GM18520 (cell line): ENCODE measurements at regions not wholly inside any gene's neighbourhood (a gene's known extent, or its start where the extent isn't known, plus 50 kb on each side); places are given as distances from the start of the nearest gene placed in this dataset.
"Not testable (repeated sequence)": the region's sequence is repeated elsewhere in the genome, so short reads cannot be mapped to it uniquely, and the experiment has no call there.

Experiments
- ATAC-seq: cut with Tn5 transposase; IDR thresholded peaks from one replicate; pipeline ENCODE4 v1.9.1; 2021; ENCODE audit not compliant: unreplicated experiment

DNA sequence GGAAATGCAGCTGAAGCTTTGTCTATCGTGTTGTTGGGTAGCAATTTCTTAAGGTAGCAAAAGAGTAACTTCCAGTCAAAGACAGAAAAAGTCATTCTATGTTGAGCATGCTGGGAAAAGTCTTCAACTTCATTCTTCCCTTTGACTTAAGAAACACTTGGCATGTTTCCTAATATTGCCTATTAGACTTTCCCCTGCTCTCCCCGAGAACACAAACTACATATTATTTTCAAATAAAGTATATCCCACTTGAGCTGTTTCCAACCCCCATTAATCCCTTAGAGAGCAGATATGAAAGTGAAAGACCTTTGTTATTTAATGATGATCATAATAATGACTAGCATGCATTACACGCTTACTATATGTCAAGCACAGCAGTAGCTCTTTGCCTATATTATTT is 136.0 kb upstream of the SPOPL start:
- ATAC-seq = no peak

DNA sequence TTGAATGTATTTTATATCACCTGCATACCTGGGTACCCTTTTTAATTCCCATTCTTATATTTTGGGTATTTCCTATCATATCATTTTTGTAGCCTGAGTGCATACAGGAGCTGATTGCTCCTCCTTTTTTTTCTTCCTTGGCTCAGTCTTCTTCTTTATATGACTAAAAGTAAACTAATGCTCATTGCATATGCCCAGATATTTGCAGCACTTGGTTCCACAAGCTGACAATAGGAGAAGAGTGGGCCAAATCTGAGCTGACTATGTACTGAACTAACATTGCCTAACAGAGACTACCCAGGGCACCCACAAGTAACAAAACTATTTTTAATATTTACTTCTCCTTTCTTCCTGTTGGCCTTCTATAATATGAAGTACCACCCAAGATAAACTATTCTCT is 131.7 kb upstream of the SPOPL start:
- no peak for ATAC-seq

DNA sequence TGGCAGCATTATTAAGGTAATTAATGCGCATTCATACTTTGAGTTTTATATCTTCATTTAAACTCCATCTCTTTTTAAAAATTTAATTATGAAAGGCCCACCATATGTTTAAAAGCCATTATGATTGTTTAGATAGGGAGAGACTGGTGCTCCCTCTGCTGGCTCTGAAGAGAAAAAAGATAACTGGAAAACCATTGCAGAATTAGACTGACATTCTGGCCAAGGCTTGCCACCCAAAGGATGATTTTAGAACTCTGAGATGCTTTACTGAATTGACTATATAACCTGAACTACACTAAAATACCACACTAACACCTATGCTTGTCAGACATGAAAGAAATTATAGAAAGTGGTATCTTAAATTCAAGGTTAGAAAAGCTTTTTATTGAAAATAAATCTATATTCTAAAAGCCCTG is 127.6 kb upstream of the SPOPL start:
- no peak for ATAC-seq

DNA sequence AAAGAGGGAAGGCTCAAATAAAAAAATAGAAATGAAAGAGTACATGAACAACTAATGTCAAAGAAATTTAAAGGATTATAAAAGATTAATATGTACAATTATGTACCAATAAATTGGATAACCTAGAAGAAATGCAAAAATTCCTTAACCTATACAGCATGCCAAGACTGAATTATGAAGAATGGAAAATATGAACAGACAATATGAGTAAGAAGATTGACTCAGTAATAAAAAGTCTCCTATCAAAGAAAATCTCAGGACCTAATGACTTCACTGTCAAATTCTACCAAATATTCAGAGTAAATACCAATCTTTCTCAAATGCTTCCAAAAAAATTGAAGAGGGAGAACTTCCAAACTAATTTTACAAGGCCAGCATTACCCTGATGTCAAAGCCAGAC is 120.2 kb upstream of the SPOPL start:
- no peak for ATAC-seq

DNA sequence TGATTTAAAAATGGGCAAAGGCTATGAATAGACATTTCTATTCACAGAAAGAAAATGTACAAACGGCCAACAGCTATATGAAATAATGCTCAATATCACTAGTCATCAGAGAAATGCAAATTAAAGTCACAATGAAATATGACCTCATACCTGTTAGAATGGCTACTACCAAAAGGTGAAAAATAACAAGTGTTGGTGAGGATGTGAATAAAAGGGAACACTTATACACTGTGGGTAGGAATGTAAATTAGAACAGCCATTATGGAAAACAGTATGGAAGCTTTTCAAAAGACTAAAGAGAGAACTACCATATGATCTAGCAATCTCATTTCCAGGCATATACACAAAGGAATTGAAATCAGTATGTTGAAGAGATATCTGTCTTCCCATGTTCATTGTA is 118.9 kb upstream of the SPOPL start:
- no peak for ATAC-seq

DNA sequence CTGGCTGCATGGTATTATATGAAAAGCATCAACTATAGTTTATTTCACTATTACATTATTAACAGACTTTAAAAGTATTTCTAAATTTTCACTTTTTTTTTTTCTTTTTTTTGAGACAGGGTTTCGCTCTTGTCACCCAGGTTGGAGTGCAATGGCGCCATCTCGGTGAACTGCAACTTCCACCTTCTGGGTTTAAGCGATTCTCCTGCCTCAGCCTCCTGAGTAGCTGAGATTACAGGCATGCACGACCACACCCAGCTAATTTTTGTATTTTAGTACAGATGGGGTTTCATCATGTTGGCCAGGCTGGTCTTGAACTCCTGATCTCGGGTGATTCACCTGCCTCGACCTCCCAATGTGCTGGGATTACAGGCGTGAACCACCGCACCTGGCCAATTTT is 115.4 kb upstream of the SPOPL start:
- ATAC-seq = not testable (repeated sequence)

DNA sequence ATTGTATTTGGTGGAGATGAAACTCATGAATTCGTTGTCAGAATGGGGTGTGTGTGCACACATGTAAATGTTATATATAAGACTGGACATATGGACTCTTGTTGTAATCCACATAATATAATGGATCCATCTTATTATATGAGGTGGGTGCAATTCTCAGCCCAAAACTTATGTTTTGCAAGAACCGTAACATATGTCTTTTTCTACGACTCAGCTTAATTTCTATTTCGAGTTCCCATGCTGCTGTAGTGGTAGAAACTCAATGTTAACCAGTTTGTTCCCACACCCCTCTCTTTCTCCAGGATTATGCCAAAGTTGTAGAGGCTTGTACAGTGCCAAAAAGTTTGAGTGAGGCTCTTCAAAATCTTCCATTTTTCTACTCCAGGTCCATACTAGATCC is 112.5 kb upstream of the SPOPL start:
- no peak for ATAC-seq

DNA sequence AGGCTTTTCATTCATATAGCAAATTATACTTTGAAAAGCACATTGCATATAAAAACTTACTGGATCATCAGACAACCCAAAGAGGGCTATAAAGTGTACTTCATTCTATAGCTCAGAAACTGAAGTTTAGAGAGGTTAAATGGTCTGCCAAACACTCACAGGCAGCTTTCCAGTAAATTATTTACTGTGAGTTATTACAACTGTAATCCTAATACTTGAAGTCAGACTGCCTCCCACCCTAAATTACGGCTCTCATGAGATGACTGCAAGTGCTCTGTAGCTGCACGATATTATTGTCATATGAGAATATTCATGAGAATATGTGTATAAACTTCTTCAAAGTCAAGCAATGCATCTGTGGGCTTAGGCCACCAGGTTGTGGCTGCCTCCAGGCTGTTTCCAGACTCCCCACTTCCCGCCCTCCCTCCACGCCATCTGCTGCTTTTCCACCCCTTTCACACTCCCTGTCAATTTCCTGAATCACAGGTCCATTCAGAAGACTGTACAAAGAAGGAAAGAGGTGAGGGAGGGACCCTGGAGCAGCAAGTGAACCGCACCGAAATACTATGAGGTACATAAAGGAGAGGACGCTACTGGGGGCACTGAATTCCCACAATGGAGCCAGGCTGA is 111.1 kb upstream of the SPOPL start:
- no peak for ATAC-seq

DNA sequence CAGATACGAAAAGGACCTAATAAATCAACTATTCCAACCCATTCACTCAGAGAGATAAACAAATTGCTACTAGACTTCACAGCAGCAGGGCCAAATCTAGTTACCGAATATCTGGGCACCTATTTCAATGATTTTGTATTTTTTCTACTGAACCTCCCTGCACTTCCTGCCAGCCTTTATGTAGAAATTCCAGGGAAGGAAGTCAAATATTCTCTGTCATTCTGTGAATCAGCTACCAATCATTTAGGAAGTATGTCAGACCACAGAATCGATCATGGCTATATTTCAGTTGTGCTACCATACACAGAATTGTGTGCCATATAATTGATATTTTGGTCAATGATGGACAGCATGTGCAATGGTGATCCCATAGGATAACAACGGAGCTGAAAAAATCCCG is 109.6 kb upstream of the SPOPL start:
- no peak for ATAC-seq

DNA sequence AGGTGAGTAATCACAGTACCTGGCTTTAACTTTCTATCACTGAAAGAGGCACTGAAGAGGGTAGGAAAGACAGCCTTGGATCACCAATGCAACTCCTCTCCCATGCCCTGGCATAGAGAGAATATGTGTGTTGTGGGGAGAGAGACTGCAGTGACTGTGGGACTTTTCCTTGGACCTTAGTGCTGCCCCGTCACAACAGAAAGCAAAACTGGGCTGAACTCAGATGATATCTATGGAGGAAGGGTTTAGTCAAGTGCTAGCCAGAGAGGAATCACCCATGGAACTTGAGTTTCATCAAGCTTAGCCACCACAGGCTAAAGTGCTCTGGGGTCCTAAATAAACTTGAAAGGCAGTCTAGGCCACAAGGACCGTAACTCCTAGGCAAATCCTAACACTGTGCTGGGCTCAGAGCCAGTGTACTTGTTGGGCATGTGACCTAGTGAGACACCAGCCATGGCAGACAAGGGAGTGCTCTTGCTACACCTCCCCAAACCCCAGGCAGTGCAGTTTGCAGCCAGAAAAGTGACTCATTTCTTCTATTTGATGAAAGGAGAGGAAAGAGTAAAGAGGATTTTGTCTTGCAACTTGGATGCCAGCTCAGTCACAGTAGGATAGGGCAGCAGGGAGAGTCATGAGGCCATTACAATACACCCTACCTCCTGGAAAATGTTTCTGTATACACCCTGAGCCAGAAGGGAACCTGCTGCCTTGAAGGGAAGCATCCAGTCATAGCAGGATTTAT is 105.8 kb upstream of the SPOPL start:
- no peak for ATAC-seq

DNA sequence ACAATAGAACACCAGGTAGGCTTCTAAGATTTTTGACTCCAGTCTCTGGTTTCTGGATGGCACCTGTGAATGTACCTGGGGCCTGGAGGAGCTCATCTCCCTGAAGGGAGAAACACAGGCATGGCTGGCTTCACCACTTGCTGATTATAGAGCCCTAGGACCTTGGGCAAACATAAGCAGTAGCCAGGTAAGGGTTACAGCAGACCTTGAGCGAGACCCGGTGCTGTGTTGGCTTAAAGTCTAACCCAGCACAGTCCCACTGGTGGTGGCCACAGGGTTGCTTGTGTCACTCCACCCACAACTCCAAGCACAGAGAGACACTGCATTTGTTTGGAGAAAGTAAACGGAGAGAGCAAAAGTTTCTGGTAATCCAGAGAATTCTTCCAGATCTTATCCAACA is 104.7 kb upstream of the SPOPL start:
- ATAC-seq = no peak

DNA sequence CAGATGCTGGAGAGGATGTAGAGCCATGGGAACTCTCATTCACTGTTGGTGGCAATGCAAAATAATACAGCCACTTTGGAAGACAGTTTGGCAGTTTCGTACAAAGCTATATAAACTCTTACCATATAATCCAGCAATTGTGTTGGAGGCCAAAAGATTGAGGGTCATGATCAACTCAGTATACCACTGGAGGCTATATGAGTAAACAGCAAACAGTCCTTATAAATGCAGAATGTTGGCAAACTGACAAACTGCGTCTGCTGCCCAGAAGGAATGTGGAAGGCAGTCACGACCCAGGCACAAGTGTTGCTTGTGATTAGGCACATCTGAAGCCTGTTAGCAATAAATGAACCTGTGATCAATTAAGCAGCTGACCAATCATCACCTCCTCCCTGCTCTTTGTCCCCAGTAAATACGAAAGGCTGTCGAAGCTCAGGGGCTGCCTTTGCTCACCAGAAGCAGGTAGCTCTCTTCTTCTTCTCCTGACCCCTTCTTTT is 98.1 kb upstream of the SPOPL start:
- no peak for ATAC-seq

DNA sequence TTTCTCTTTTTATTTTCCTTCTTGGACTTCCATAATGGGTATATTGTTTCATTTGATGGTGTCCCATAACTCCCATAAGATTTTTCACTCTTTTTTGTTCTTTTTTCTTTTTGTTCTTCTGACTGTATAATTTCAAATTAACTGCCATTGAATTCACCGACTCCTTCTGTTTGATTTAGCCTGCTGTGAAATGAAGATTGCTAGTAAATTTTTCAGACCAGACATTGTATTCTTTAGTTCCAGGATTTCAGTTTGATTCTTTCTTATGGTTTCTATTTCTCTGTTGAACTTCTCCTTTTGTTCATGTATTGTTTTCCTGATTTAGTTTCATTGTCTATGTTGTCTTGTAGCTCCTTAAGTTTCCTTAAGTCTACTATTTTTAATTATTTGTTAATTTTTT is 87.6 kb upstream of the SPOPL start:
- ATAC-seq = no peak

DNA sequence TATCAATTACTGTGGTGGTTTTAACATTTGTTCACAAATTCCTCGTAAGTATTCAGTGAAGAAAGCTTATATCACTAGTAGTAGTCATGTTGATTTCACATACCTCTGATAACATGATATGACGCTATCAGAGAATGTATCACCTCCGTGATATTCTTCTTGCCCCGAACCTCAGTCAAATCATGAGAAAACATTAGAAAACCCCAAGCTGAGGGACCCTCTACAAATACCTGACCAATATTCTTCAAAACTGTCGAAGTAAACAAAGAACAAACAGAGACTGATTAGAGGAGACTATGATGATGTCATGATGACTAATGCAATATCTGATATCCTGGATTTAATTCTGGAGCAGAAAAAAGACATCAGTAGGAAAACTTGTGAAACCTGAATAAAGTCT is 85.6 kb upstream of the SPOPL start:
- no peak for ATAC-seq

DNA sequence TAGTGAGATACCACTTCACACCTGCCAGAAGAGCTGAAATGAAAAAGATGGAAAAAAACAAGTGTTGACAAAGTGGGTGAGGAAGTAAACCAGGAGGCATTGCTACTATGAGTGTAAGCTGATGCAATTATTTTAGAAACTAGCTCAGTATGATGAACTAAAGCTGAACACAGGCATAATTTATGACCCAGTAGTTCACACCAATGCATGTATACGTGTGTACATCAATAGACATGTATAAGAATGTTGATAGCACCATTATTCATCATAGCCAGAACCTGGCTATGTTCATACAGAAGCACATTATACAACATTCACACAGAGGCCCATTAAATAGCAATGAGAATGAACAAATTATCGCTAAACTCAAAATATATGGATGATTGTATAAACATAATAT is 83.1 kb upstream of the SPOPL start:
- ATAC-seq = no peak

DNA sequence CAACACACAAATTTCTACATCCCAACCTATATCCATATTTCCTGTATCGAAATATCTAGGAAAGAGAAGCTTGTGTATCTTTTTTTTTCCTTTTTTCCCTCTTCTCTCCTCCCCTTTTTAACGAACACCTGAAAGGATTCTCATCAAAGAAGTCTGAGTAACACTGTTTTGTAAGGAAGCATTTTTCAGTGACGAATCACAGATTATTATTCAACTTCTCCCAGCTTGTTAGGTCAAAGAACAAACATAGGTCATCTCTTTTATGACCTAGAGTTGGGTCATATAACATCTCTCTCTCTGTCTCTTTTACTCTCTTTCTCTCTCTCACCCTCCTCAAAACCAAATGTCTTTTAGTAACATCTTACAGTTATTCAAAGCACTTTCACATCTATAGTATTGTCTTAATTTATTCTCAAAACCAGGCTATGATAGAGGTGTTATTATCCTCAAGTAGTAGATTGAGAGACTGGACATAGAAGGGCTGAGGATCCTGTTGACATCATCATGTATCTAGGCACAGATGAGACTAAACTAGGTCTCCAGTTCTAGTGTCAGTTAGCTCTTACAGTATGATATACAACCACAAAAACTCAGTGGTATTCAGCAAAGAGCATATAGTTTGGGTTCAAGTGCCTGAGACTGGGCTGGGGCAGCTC is 80.1 kb upstream of the SPOPL start:
- no peak for ATAC-seq

DNA sequence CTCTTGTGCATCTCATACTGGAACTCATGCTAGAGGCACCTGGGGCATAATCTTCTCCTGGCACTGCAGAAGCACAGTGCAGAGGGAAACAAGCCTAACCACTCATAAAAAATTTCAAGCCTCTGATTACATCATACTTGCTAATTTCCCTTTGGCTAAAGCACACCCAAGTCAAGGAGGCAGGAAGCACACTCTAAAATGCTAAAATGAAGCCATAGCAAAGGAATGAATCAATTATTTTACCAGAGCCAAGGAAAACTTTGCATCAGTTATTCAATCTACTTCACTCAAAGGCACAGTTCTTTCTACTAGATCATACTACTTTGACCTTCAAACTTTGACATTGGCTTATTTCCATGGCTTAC is 79.6 kb upstream of the SPOPL start:
- no peak for ATAC-seq

DNA sequence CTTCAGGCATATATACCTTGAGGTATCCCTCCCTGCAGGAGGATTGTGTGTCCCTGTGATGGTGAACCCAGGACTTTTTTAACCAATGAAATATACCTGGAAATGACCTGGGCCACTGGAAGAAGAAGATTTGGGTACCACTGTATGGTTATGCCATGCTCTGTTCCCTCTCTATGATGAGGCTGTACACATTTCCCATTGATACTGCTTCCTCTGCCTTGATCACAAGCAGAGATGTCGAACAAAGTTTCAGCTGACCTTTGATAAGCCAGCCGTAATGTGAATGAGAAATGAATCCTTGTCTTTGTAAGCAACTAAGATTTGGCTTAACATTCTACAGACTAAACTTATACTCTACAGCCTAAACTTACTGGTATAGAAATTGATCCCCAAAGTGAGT is 78.4 kb upstream of the SPOPL start:
- ATAC-seq = no peak

DNA sequence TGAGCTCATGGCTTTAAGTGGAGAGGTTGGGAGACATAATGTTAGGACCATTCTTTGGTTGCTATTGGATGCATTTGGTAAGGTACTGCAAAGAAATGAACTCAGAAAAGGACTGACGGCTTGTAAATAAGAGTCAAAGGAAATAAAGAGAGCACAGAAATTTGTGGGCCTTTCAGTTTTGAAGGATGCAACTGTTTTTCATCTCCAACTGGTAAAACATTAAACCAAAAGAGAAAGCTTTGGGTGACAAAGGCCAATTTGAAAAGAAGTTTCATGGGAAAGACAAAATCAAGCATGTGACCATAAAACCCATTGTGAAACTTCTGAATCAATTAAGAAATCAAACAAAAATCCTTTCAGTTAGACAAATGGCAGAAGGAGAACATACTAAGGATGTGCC is 77.8 kb upstream of the SPOPL start:
- no peak for ATAC-seq

DNA sequence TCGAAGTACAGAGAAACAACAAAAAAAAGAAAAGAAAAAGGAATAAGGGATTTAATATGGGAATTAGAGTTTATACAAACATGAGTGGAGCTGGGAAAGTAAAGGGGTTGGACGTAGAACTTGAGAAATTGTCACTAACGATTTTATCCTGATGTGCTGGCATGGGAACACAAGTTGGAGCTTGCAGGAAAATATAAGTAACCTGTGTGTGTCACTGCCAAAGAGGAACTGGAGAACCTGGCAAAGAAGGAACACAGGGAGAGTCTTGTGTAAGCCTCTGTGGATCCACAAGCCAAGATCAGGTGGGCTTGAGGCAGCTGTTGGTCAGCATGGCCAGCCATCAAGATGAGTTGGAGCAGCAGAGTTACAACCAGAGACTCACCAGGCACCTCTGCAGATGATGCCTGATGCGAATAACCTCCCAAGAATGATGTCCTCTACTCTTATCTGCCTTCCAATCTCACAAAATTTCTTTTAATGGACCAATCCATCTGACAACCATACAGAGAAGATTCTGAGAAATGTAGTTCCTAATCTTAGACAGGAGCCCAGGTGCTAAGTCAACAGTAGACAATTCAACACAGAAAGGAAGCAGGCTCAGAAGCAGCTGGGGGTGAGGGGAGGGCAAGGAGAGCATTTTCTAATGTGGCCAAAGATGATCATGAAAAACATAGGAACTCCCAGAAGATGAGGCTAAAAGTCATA is 77.0 kb upstream of the SPOPL start:
- no peak for ATAC-seq

DNA sequence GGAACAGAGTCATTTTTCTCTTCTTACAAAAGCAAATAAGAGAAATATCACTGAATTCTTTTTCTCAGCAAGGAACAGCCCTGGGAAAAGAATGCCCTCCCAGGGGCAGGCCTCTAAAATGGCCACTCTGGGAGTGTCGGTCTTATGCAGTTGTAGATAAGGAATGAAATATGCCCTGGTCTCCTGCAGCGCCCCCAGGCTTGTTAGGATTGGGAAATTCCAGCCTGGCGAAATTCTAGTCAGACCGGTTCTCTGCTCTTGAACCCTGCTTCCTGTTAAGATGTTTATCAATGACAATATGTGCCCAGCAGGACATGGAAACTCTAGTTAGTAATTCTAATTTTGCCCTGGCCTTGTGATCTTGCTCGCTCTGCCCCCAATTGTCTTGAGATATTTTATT is 75.5 kb upstream of the SPOPL start:
- not testable (repeated sequence) for ATAC-seq
